Thymus (tissue), 11 donors: ENCODE measurements at regions not wholly inside any gene's neighbourhood (a gene's known extent, or its start where the extent isn't known, plus 50 kb on each side); places are given as distances from the start of the nearest gene placed in this dataset.

Source experiments
- DNase-seq, 9 donors: peaks; one replicate each; pipeline ENCODE4 v3.0.0-alpha.2; 2013; ENCODE audit warnings: low spot score in 9 of 9, low read depth in 6 of 9, missing footprints in 1 of 9
- H3K27ac ChIP-seq, 2 donors: one replicate each; pipeline ENCODE4 v1.5.1; 2013; ENCODE audit warnings: control low read depth in 1 of 2, low read depth in 1 of 2, low read length in 1 of 2, mild to moderate bottlenecking in 1 of 2, moderate library complexity in 1 of 2
- H3K27me3 ChIP-seq, 2 donors: one replicate each; pipeline ENCODE4 v1.5.1; 2013; ENCODE audit warnings: low read length in 1 of 2; ENCODE audit not compliant: control insufficient read depth in 2 of 2, insufficient read depth in 1 of 2
- H3K36me3 ChIP-seq, 2 donors: one replicate each; pipeline ENCODE4 v1.5.1; 2013; ENCODE audit warnings: low read length in 1 of 2, mild to moderate bottlenecking in 1 of 2, moderate library complexity in 1 of 2; ENCODE audit not compliant: control insufficient read depth in 2 of 2, insufficient read depth in 2 of 2
- H3K4me1 ChIP-seq, 2 donors: one replicate each; pipeline ENCODE4 v1.5.1; 2013; ENCODE audit warnings: low read length in 2 of 2; ENCODE audit not compliant: control insufficient read depth in 2 of 2, insufficient read depth in 2 of 2
- H3K4me3 ChIP-seq, 2 donors: one replicate each; pipeline ENCODE4 v1.5.1; 2013; ENCODE audit warnings: low read length in 2 of 2, control low read depth in 1 of 2, mild to moderate bottlenecking in 1 of 2
- H3K9me3 ChIP-seq, 2 donors: one replicate each; pipeline ENCODE4 v1.5.1; 2013; ENCODE audit warnings: low read length in 1 of 2, mild to moderate bottlenecking in 1 of 2; ENCODE audit not compliant: control insufficient read depth in 2 of 2, insufficient read depth in 1 of 2
- WGBS: extraction: QIAGEN DNeasy Blood & Tissue Kit; methylation state at CpG from one replicate; pipeline ENCODE4 v1.1.7; 2013; 5-methylcytosine and 5-hydroxymethylcytosine counted together
- donor health status: healthy.

GRCh38 chr3:83738202-83738601 lies 1220.6 kb upstream of the CADM2 start:
- Histone ChIP-seq H3K36me3 (no peaks in the 10 kb centered on the region), H3K4me1 (no peaks in the 10 kb centered on the region), H3K27ac (no peak overlapping the region), H3K9me3 (no peaks in the 10 kb centered on the region), H3K27me3 (no peaks in the 10 kb centered on the region), H3K4me3 (no peak overlapping the region)
- WGBS, result 69% methylated on average over 4 of the region's 4 CpGs
- DNase-seq, result no peak

DNA sequence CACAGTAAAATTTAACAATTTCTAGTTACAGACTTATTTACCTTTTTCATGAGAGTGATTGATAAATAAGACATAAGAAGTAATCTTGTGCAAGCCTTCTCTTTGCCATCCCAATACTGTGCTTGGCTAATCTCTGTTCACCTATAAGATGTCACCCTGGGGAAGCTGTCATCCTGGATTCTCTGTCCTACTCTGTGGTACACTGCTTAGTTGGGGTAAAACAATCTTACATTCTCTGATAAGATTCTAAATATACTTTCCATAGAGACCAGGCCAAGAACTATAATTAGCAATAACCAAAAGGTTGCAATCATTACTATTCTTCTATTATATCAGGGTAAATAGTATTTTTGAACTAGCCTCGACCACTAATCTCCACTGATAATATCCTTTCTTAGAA lies 1218.3 kb upstream of the CADM2 start:
- H3K9me3 ChIP-seq, result no peaks in the 10 kb centered on the region
- H3K27me3 ChIP-seq, result no peaks in the 10 kb centered on the region
- no peak for DNase-seq
- no peaks in the 10 kb centered on the region for H3K36me3 ChIP-seq
- 74% methylated on average over 1 of the region's 1 CpG for WGBS
- H3K27ac ChIP-seq, result no peak overlapping the region
- H3K4me3 ChIP-seq, result no peak overlapping the region
- H3K4me1 ChIP-seq, result no peaks in the 10 kb centered on the region

DNA sequence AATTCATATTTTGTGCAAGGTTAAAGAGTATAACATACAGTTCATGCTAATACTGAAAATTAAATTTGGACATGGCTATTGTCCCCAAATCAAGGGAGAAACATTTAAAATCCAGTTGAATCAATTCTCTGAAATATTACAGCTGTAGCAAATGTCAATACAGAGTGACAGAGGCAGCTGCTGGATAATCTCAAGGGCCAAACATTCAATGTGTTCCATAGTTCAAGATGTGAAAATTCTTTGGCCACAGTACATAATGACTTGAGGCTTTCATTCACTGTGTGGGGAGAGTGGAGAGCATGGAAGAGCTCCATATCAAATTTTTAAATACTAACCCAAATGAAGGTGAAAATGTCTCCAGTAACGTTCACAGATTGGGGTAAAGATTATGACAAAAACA lies 1192.8 kb upstream of the CADM2 start:
- Histone ChIP-seq H3K36me3 (no peaks in the 10 kb centered on the region), H3K27ac (no peak overlapping the region), H3K9me3 (peaks cover 0 to 12% of the 10 kb centered on the region in 2 donors), H3K4me1 (no peaks in the 10 kb centered on the region), H3K4me3 (no peak overlapping the region), H3K27me3 (no peaks in the 10 kb centered on the region)
- DNase-seq, result no peak
- 87% methylated on average over 1 of the region's 1 CpG for WGBS

DNA sequence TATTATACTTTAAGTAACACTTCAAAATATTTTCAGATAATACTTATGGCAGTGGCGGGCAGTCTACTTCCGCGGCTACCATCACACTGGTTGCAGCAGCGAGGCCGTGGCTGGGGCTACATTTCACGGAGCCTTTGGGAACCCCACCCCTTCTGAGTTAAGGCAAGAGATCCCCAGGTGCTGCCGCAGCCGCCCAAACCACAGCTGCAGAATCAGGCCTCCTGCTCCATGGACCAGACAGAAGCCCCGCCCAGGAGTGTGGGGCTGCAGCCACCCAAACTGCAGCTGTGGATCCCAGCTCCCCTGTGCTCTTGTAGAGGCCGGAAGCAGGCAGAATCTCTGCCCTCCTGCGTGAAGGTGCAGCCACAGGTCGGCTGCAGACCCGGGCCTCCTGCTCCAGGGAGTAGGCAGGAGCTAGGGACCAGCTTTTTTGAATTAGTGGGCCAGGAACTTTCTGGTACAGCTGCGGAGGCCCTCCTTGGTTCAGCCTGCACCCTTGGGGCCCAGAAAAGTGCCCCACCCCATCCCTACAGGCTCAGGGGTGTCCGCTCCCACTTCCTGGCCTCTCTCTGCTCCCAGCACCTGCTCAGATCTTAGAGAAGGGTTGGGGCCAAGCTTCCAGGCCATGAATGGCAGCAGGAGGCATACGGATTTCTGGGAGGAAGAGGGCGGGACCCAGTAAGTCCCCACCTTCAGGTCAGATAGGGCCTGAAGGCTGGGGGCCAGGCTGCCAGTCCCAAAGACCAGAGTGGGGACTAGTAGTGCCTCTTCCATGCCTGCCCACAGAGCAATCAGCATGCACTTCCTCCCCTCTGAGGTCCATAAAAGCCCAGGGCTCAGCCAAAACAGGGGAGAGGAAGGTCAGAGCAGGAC lies 1188.8 kb upstream of the CADM2 start:
- DNase-seq, result no peak
- H3K27me3 ChIP-seq, result no peaks in the 10 kb centered on the region
- H3K4me3 ChIP-seq, result no peak overlapping the region
- WGBS, result 93% methylated on average over 17 of the region's 17 CpGs
- peaks cover 0 to 12% of the 10 kb centered on the region in 2 donors for H3K9me3 ChIP-seq
- no peak overlapping the region for H3K27ac ChIP-seq
- H3K4me1 ChIP-seq, result no peaks in the 10 kb centered on the region
- no peaks in the 10 kb centered on the region for H3K36me3 ChIP-seq

GRCh38 chr3:83770664-83771402 lies 1188.0 kb upstream of the CADM2 start:
- Histone ChIP-seq H3K9me3 (peaks cover 0 to 12% of the 10 kb centered on the region in 2 donors), H3K27me3 (no peaks in the 10 kb centered on the region), H3K27ac (no peak overlapping the region), H3K36me3 (no peaks in the 10 kb centered on the region), H3K4me1 (no peaks in the 10 kb centered on the region), H3K4me3 (no peak overlapping the region)
- 98% methylated on average over 7 of the region's 7 CpGs for WGBS
- no peak for DNase-seq

- H3K36me3 ChIP-seq, result no peaks in the 10 kb centered on the region
- H3K9me3 ChIP-seq, result no peaks in the 10 kb centered on the region
- no peak overlapping the region for H3K4me3 ChIP-seq
- no peak overlapping the region for H3K27ac ChIP-seq
- WGBS, result 96% methylated on average over 2 of the region's 2 CpGs
- no peaks in the 10 kb centered on the region for H3K27me3 ChIP-seq
- no peaks in the 10 kb centered on the region for H3K4me1 ChIP-seq
- no peak for DNase-seq
Observed at GRCh38 chr3:83802801-83803200, 1156.0 kb upstream of the CADM2 start.

DNA sequence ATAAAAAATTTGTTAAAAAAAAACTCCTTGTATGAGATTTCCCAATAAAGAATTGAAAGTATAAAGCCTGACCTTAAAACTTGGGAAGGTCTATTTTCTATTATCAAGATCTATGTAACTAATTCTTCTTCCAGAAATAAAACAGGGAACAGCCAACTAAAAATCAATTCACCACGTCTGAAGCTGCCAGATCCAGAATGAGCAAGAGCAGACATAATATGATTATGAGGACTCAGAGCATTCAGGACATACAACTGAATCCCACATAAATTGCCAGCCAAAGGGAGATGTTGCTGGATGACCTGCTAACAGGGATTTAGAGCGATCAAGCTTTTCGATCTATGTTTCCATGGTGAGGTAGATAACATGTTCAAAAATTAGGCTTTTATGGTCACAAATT lies 1151.3 kb upstream of the CADM2 start:
- 91% methylated on average over 3 of the region's 3 CpGs for WGBS
- Histone ChIP-seq H3K36me3 (no peaks in the 10 kb centered on the region), H3K4me3 (no peak overlapping the region)

GRCh38 chr3:83813176-83813575 lies 1145.6 kb upstream of the CADM2 start:
- peaks cover 0 to 7% of the 10 kb centered on the region in 2 donors for H3K9me3 ChIP-seq
- no peaks in the 10 kb centered on the region for H3K4me1 ChIP-seq
- H3K27me3 ChIP-seq, result no peaks in the 10 kb centered on the region
- WGBS, result 94% methylated on average over 3 of the region's 3 CpGs
- H3K4me3 ChIP-seq, result no peak overlapping the region
- DNase-seq, result no peak
- H3K27ac ChIP-seq, result no peak overlapping the region
- H3K36me3 ChIP-seq, result no peaks in the 10 kb centered on the region

More for the DNA sequence above, 1151.3 kb upstream of the CADM2 start:
- Histone ChIP-seq H3K9me3 (no peaks in the 10 kb centered on the region), H3K4me1 (no peaks in the 10 kb centered on the region), H3K27ac (no peak overlapping the region), H3K27me3 (no peaks in the 10 kb centered on the region)
- DNase-seq, result no peak

GRCh38 chr3:83816653-83817052 lies 1142.1 kb upstream of the CADM2 start:
- no peaks in the 10 kb centered on the region for H3K36me3 ChIP-seq
- no peak for DNase-seq
- no peak overlapping the region for H3K4me3 ChIP-seq
- H3K4me1 ChIP-seq, result no peaks in the 10 kb centered on the region
- H3K27ac ChIP-seq, result no peak overlapping the region
- peaks cover 0 to 7% of the 10 kb centered on the region in 2 donors for H3K9me3 ChIP-seq
- WGBS, result 97% methylated on average over 1 of the region's 1 CpG
- H3K27me3 ChIP-seq, result no peaks in the 10 kb centered on the region
